ENCODE measurements at regions not wholly inside any gene's neighbourhood (a gene's known extent, or its start where the extent isn't known, plus 50 kb on each side); places are given as distances from the start of the nearest gene placed in this dataset.

DNA sequence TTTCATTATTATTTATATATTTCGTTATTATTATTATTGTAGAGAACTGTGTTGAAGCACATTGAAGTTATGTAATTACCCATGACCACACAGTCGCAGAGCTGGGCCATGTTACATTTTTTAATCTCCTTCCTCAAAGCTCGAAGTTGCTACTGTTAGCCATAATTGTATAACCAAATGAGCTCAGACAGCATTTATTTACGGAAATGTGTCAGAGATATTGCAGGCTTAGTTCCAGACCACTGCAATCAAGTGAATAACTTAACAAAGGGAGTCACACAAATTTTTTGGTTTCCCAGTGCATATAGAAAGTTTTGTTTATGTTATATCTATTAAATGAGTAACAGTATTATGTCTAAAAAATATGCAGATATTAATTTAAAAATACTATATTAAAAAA lies 147.1 kb upstream of the SLITRK1 start:
- TF ChIP-seq, protein P1, sequence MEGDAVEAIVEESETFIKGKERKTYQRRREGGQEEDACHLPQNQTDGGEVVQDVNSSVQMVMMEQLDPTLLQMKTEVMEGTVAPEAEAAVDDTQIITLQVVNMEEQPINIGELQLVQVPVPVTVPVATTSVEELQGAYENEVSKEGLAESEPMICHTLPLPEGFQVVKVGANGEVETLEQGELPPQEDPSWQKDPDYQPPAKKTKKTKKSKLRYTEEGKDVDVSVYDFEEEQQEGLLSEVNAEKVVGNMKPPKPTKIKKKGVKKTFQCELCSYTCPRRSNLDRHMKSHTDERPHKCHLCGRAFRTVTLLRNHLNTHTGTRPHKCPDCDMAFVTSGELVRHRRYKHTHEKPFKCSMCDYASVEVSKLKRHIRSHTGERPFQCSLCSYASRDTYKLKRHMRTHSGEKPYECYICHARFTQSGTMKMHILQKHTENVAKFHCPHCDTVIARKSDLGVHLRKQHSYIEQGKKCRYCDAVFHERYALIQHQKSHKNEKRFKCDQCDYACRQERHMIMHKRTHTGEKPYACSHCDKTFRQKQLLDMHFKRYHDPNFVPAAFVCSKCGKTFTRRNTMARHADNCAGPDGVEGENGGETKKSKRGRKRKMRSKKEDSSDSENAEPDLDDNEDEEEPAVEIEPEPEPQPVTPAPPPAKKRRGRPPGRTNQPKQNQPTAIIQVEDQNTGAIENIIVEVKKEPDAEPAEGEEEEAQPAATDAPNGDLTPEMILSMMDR (IDR thresholded peaks at IDR 0.05; ENCODE audit: low read depth, low read length, missing control alignments) = no peak
- DNase-seq (ENCODE audit: low read depth) = no peak

DNA sequence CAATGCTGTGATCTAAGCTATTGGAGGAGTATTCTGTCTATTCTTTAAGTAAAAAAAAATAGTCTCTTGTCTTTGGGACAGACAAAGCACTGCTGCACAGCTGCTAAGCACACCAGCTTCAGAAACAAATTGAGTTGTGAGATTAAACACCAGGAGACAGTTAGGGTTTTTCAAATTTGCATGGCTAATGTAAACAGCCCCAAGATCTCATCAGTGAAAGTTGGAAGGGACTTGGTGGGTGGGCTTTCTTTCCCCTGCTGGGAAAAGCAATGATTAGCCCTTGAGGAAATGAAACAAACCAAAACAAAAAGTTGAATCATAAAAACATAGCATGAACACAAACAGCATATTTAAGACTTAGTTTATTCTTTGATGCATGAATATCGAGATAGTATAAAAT lies 143.6 kb upstream of the SLITRK1 start:
- no peak for DNase-seq (ENCODE audit: low read depth)
- TF ChIP-seq, protein P1 (IDR thresholded peaks at IDR 0.05; ENCODE audit: low read depth, low read length, missing control alignments) = no peak
- H3K4me3 ChIP-seq (ENCODE audit: low read depth, low read length) = no peak overlapping the region

More for the DNA sequence above, 147.1 kb upstream of the SLITRK1 start:
- H3K4me3 ChIP-seq (ENCODE audit: low read depth, low read length) = no peak overlapping the region

DNA sequence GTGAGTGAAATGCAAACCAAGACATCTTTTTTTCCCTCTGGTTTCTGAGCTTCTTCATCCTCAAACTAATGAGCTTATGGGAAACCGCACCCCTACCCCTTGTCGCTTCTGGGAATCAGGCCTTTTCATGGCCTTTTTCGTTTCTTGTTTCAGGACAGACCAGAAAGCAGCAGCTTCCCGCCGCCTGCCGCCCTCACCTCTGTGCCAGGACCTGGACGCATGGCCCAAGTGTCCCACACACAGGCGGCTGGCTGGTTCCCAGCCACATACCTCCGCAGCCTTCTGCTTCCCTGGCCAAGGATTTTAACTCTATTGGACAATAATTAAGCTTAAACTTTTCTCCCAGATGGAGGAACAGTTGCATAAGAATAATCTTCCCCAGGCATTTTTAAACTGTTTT lies 114.1 kb upstream of the SLITRK1 start:
- DNase-seq (ENCODE audit: low read depth) = no peak
- no peak overlapping the region for H3K4me3 ChIP-seq (ENCODE audit: low read depth, low read length)
- TF ChIP-seq, protein P1 (IDR thresholded peaks at IDR 0.05; ENCODE audit: low read depth, low read length, missing control alignments) = no peak

DNA sequence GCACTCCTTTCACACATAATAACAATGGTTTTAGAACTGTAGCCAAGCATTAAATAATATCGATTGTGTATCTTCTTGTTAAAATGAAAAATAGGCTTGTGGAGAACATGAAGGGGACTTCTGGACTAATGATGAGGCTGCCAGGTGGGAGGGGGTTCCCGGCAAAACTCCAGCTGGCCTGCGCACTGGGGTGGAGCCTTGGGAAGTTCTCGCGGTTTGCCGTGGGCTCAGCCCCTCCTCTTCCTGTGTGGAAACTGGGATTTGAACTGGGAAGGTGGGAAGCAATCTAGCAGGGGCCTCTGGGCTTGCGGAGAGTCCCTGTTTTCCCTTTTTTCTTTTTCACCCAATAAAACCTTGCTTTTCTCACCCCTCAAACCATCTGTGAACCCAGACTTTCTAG lies 113.7 kb upstream of the SLITRK1 start:
- no peak for DNase-seq (ENCODE audit: low read depth)
- TF ChIP-seq, protein P1 (IDR thresholded peaks at IDR 0.05; ENCODE audit: low read depth, low read length, missing control alignments) = no peak
- H3K4me3 ChIP-seq (ENCODE audit: low read depth, low read length) = no peak overlapping the region

DNA sequence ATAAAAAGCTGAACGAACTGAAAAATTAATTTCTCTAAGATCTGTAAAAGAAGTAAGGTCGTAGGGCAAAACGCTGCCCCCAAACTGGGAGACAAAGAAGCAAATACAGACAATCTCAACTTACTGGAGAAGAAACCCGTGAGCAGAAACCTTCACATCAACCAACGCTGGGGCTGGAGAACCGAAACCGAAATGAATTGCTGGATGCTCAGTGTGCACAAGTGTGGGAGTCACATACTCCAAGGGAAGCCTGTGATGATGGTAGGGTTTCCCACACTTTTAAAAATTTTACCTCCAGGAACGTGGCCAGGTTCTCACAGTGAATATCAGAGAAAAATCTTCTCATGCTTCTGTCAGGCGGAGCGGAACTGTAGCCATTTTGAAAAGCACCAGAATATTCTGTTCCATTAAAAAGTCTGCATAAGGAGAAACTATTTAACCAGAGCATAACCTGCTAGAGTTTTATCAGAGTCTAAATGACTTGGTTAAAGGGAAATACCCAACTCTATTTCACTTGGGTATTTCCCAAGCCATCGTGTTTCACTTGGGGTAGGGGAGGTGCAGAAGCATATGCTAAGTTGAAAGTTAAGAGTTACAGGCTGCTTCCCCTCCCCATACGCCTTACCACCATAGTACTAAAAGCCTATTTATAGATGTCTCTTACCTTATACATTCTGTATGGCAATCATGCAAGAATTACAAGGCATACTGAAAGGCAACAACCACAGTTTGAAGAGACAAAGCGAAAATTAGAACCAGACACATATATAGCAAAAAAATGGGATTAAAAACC lies 110.5 kb upstream of the SLITRK1 start:
- TF ChIP-seq, protein P1 (IDR thresholded peaks at IDR 0.05; ENCODE audit: low read depth, low read length, missing control alignments) = no peak
- DNase-seq (ENCODE audit: low read depth) = no peak
- no peak overlapping the region for H3K4me3 ChIP-seq (ENCODE audit: low read depth, low read length)

DNA sequence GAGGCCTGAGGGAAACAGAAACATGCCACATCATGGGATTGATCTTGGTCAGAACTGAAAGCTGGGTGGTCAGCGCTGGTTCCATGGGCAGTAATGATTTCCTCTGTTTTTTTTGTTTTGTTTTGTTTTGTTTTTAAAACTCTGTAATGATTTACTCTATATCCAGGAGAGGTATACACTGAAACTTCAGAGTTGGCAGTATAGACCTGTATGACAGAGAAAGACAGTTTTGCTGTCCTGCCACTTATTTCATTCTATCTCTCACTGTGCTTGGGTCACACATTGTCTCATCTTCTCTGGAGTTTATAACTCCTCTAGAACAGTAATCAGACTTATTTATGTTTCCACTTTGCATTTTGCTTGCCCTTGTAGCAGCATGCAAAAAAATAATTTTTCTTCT lies 105.1 kb upstream of the SLITRK1 start:
- no peak overlapping the region for H3K4me3 ChIP-seq (ENCODE audit: low read depth, low read length)
- TF ChIP-seq, protein P1 (IDR thresholded peaks at IDR 0.05; ENCODE audit: low read depth, low read length, missing control alignments) = no peak
- no peak for DNase-seq (ENCODE audit: low read depth)

DNA sequence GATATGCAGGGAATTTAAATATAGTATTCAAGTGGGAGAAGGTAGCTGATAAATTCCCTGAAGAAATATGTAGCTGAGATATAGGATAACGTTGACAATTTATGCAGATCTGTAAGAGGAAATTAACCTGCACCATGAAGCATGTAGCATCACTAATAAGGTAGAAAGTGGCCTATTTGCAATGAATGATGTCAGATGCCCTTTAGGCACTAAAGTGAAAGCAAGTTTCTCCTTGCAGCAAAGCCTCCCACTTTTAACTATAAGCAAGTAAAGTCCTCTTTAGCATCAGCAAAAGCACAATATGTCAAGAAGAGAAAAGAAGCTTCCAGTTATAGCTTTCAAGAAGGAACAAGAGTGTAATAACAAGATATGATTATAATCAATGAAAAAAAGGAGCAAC lies 102.5 kb upstream of the SLITRK1 start:
- TF ChIP-seq, protein P1 (IDR thresholded peaks at IDR 0.05; ENCODE audit: low read depth, low read length, missing control alignments) = no peak
- DNase-seq (ENCODE audit: low read depth) = no peak
- H3K4me3 ChIP-seq (ENCODE audit: low read depth, low read length) = no peak overlapping the region

Measured in GM12864 (cell line).